NCI-H82 treated with DMSO at 0.1 percent for 48 hours (cell line): ENCODE measurements at regions not wholly inside any gene's neighbourhood (a gene's known extent, or its start where the extent isn't known, plus 50 kb on each side); places are given as distances from the start of the nearest gene placed in this dataset.
"Not testable (repeated sequence)": the region's sequence is repeated elsewhere in the genome, so short reads cannot be mapped to it uniquely, and the experiment has no call there.

Source experiments
- DNase-seq: peaks from one replicate; lab custom pipeline; 2025; ENCODE audit not compliant: unreplicated experiment; lab: John Stamatoyannopoulos, UW

GRCh38 chr20:48037798-48038197, 252.5 kb upstream of the SULF2 start:
- not testable (repeated sequence) for DNase-seq

GRCh38 chr20:48035961-48036731, 250.9 kb upstream of the SULF2 start:
- DNase-seq: no peak

GRCh38 chr20:48034751-48035150, 249.5 kb upstream of the SULF2 start:
- DNase-seq: no peak

GRCh38 chr20:48033005-48033404, 247.7 kb upstream of the SULF2 start:
- not testable (repeated sequence) for DNase-seq

GRCh38 chr20:48031122-48031521, 245.8 kb upstream of the SULF2 start:
- DNase-seq: no peak

- no peak for DNase-seq
Measured at GRCh38 chr20:48026981-48027592, 241.8 kb upstream of the SULF2 start.

- DNase-seq: no peak
Measured at GRCh38 chr20:48025661-48026060, 240.4 kb upstream of the SULF2 start.

- no peak for DNase-seq
Measured at GRCh38 chr20:48025051-48025515, 239.8 kb upstream of the SULF2 start.

- no peak for DNase-seq
Measured at GRCh38 chr20:48024539-48024938, 239.3 kb upstream of the SULF2 start.

- not testable (repeated sequence) for DNase-seq
Measured at GRCh38 chr20:48020696-48021095, 235.4 kb upstream of the SULF2 start.

- no peak for DNase-seq
Measured at GRCh38 chr20:48019940-48020339, 234.7 kb upstream of the SULF2 start.

GRCh38 chr20:48019496-48019895, 234.2 kb upstream of the SULF2 start:
- DNase-seq: no peak

GRCh38 chr20:48018851-48019250, 233.6 kb upstream of the SULF2 start:
- DNase-seq: not testable (repeated sequence)

GRCh38 chr20:48017992-48018391, 232.7 kb upstream of the SULF2 start:
- DNase-seq: no peak

- DNase-seq: no peak
Measured at GRCh38 chr20:48017509-48017908, 232.2 kb upstream of the SULF2 start.

GRCh38 chr20:48015943-48016723, 230.9 kb upstream of the SULF2 start:
- DNase-seq: no peak

GRCh38 chr20:48015141-48015910, 230.0 kb upstream of the SULF2 start:
- no peak for DNase-seq

GRCh38 chr20:48012401-48012974, 227.2 kb upstream of the SULF2 start:
- no peak for DNase-seq

GRCh38 chr20:48011025-48011424, 225.7 kb upstream of the SULF2 start:
- DNase-seq: no peak

GRCh38 chr20:48010623-48011022, 225.3 kb upstream of the SULF2 start:
- no peak for DNase-seq
